IMR-90 (cell line): ENCODE measurements at regions not wholly inside any gene's neighbourhood (a gene's known extent, or its start where the extent isn't known, plus 50 kb on each side); places are given as distances from the start of the nearest gene placed in this dataset.

Source experiments
- ATAC-seq: fragments of 200-7000 bp; cut with Tn5 transposase; 2 replicates; pipeline ENCODE4 v1.9.1; 2020; ENCODE audit warnings: low read depth, mild to moderate bottlenecking, moderate library complexity
- BruUV-seq: library from RNA; stranded (reverse); fragments of 400-500 nt; replicated peaks from 2 replicates; lab custom pipeline; 2021; lab: Mats Ljungman, UMichigan
- CTCF ChIA-PET: fragments of 300-600 bp; formaldehyde crosslinking; extraction: SDS; loops from one replicate; lab custom pipeline; 2021; ENCODE audit warnings: antibody characterized with exemption; lab: Yijun Ruan, JAX
- POLR2A ChIA-PET: fragments of 300-600 bp; sonication (Branson Sonifier 250); formaldehyde crosslinking; loops from one replicate; lab custom pipeline; 2022; ENCODE audit warnings: antibody characterized with exemption; ENCODE audit not compliant: unreplicated experiment; lab: Charles Lee
- DNase-seq: peaks from one replicate; pipeline ENCODE4 v3.0.0; 2013
- H2AFZ ChIP-seq: replicated peaks from 2 replicates; pipeline ENCODE3; 2013; ENCODE audit warnings: low read length, mild to moderate bottlenecking; ENCODE audit not compliant: poor library complexity
- H2AK5ac ChIP-seq: 2 replicates; pipeline ENCODE4 v1.6.1; 2013; ENCODE audit warnings: low read depth, low read length, inconsistent platforms
- H2AK9ac ChIP-seq: replicated peaks from 2 replicates; pipeline ENCODE3; 2013; ENCODE audit warnings: mild to moderate bottlenecking, low read depth, low read length, moderate library complexity; ENCODE audit not compliant: poor library complexity
- H2BK120ac ChIP-seq: 2 replicates; pipeline ENCODE4 v1.6.1; 2013; ENCODE audit warnings: low read depth, low read length, inconsistent platforms
- H2BK15ac ChIP-seq: 3 replicates; pipeline ENCODE4 v1.6.1; 2013; ENCODE audit warnings: low read depth, low read length, inconsistent platforms
- H2BK20ac ChIP-seq: 2 replicates; pipeline ENCODE4 v1.6.1; 2013; ENCODE audit warnings: low read depth, mild to moderate bottlenecking, inconsistent platforms, low read length, moderate library complexity
- H2BK5ac ChIP-seq: 2 replicates; pipeline ENCODE4 v1.6.1; 2013; ENCODE audit warnings: mild to moderate bottlenecking, low read depth, low read length, inconsistent platforms; ENCODE audit not compliant: poor library complexity, severe bottlenecking
- H3K14ac ChIP-seq: replicated peaks from 2 replicates; pipeline ENCODE4 v1.6.1; 2013; ENCODE audit warnings: low read depth, low read length, inconsistent platforms
- H3K18ac ChIP-seq: 2 replicates; pipeline ENCODE4 v1.6.1; 2013; ENCODE audit warnings: low read depth, low read length, control low read depth
- H3K23ac ChIP-seq: 2 replicates; pipeline ENCODE4 v1.6.1; 2013; ENCODE audit warnings: low read depth, low read length, inconsistent platforms
- H3K27ac ChIP-seq: 2 replicates; pipeline ENCODE4 v1.5.1; 2013; ENCODE audit warnings: mild to moderate bottlenecking, control low read depth, low read length; ENCODE audit not compliant: insufficient read depth
- H3K27me3 ChIP-seq: 2 replicates; pipeline ENCODE4 v1.6.1; 2013; ENCODE audit warnings: low read length; ENCODE audit not compliant: control insufficient read depth, insufficient read depth
- H3K36me3 ChIP-seq: 2 replicates; pipeline ENCODE4 v1.6.1; 2013; ENCODE audit warnings: low read length, mixed read lengths; ENCODE audit not compliant: control insufficient read depth, insufficient read depth
- H3K4ac ChIP-seq: 2 replicates; pipeline ENCODE4 v1.6.1; 2013; ENCODE audit warnings: low read depth, low read length, inconsistent platforms
- H3K4me1 ChIP-seq: 2 replicates; pipeline ENCODE4 v1.6.1; 2013; ENCODE audit warnings: low read length, mixed read lengths; ENCODE audit not compliant: control insufficient read depth, insufficient read depth
- H3K4me2 ChIP-seq: 2 replicates; pipeline ENCODE4 v1.6.1; 2013; ENCODE audit warnings: low read depth, mild to moderate bottlenecking, control low read depth, low read length, moderate library complexity
- H3K4me3 ChIP-seq: 2 replicates; pipeline ENCODE4 v1.5.1; 2013; ENCODE audit warnings: low read depth, mild to moderate bottlenecking, control low read depth, low read length, moderate library complexity; ENCODE audit not compliant: insufficient read depth
- H3K56ac ChIP-seq: 2 replicates; pipeline ENCODE4 v1.6.1; 2013; ENCODE audit warnings: low read length, inconsistent platforms; ENCODE audit not compliant: insufficient read depth; ENCODE audit errors: extremely low read depth
- H3K79me1 ChIP-seq, 2 experiments: 2 replicates each; pipeline ENCODE4 v1.6.1; 2013; ENCODE audit warnings: low read length in 2 of 2, inconsistent platforms in 1 of 2, low read depth in 1 of 2
- H3K9ac ChIP-seq: 2 replicates; pipeline ENCODE4 v1.6.1; 2013; ENCODE audit warnings: low read depth, low read length, control low read depth
- H3K9me1 ChIP-seq: 2 replicates; pipeline ENCODE4 v1.6.1; 2013; ENCODE audit warnings: low read length, inconsistent platforms; ENCODE audit not compliant: insufficient read depth
- H3K9me3 ChIP-seq: 2 replicates; pipeline ENCODE4 v1.6.1; 2013; ENCODE audit warnings: low read length; ENCODE audit not compliant: control insufficient read depth, insufficient read depth
- H4K20me1 ChIP-seq: 2 replicates; pipeline ENCODE4 v1.6.1; 2013; ENCODE audit warnings: low read length, inconsistent platforms; ENCODE audit not compliant: insufficient read depth
- H4K5ac ChIP-seq: 2 replicates; pipeline ENCODE4 v1.6.1; 2013; ENCODE audit warnings: mild to moderate bottlenecking, low read depth, low read length, control low read depth
- H4K8ac ChIP-seq, 2 experiments: 2 replicates each; pipeline ENCODE4 v1.6.1; 2013; ENCODE audit warnings: low read depth in 2 of 2, low read length in 2 of 2, control low read depth in 1 of 2, inconsistent platforms in 1 of 2
- H4K91ac ChIP-seq: 2 replicates; pipeline ENCODE4 v1.6.1; 2013; ENCODE audit warnings: low read depth, low read length, inconsistent platforms; ENCODE audit not compliant: insufficient read depth
- BHLHE40 ChIP-seq: fragments of 150-350 bp; IDR thresholded peaks from 2 replicates; pipeline ENCODE4 v1.6.1; 2016; ENCODE audit warnings: mild to moderate bottlenecking, low read depth, low read length
- CEBPB ChIP-seq: IDR thresholded peaks from 2 replicates; pipeline ENCODE4 v1.6.1; 2012; ENCODE audit warnings: low read depth, low read length, improper control_type of control experiment
- WGBS, 2 experiments: methylation state at CpG; one replicate each; pipeline versions ENCODE4 v1.1.5 to v1.1.7; 2013; ENCODE audit warnings: missing lambda C conversion rate in 2 of 2; ENCODE audit not compliant: insufficient read length in 1 of 2; ENCODE audit errors: extremely low coverage in 2 of 2; 5-methylcytosine and 5-hydroxymethylcytosine counted together
- dilution Hi-C: fragments of 300-500 bp; cut with HindIII; formaldehyde crosslinking; loops from one replicate; pipeline ENCODE4 v1.14.3; 2018; ENCODE audit warnings: low sequenced_read_pairs; ENCODE audit not compliant: unreplicated experiment
- in situ Hi-C: fragments of 300-500 bp; cut with MboI; formaldehyde crosslinking; loops from 3 replicates; pipeline ENCODE4 v1.14.3; 2019; ENCODE audit warnings: low sequenced_read_pairs, inconsistent platforms, mixed read lengths
- intact Hi-C: fragments of 100-400 bp; cut with micrococcal nuclease; formaldehyde crosslinking; loops from 2 replicates; pipeline ENCODE4 v1.10.0; 2022
- TF ChIP-seq, protein P1 (sequence below): conservative IDR thresholded peaks from 2 replicates; pipeline ENCODE4 v1.5.1; 2012; ENCODE audit warnings: mild to moderate bottlenecking, low read depth, low read length, improper control_type of control experiment

DNA sequence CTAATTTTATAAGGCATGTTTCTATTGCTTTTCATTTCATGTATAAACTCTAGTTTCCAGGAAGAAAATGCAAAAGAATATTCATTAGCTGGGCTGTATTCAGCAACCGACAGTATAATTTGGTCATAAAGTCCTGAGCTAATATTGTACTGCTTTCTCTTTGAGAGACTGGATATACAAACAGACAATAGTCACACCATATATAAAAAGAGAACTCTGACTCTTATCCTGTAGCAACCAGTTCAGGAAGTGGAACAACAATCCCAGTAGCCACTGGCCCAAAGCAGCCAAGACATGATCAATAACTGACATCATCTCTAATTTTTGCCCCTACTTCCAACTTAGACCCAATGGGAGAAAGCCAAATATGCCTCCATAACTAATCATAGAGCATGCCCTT lies 160.8 kb downstream of the FSIP2 start (continued):
- TF ChIP-seq, protein P1, sequence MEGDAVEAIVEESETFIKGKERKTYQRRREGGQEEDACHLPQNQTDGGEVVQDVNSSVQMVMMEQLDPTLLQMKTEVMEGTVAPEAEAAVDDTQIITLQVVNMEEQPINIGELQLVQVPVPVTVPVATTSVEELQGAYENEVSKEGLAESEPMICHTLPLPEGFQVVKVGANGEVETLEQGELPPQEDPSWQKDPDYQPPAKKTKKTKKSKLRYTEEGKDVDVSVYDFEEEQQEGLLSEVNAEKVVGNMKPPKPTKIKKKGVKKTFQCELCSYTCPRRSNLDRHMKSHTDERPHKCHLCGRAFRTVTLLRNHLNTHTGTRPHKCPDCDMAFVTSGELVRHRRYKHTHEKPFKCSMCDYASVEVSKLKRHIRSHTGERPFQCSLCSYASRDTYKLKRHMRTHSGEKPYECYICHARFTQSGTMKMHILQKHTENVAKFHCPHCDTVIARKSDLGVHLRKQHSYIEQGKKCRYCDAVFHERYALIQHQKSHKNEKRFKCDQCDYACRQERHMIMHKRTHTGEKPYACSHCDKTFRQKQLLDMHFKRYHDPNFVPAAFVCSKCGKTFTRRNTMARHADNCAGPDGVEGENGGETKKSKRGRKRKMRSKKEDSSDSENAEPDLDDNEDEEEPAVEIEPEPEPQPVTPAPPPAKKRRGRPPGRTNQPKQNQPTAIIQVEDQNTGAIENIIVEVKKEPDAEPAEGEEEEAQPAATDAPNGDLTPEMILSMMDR = no peak

DNA sequence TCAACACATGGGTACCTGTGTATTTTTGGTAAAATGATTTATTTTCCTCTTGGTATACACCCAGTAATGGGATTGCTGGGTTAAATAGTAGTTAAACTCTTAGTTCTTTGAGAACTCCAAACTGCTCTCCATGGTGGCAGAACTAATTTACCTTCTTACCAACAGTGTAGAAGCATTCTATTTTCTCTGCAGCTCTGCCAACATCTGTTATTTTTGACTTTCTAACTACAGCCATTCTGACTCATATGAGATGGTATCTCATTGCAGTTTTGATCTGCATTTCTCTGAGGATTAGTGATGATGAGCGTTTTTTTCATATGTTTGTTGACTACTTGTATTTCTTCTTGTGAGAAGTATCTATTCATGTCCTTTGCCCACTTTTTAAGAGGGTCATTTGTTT lies 180.6 kb downstream of the FSIP2 start:
- H2AK9ac ChIP-seq = no peak overlapping the region
- no peak overlapping the region for H3K56ac ChIP-seq
- H3K4ac ChIP-seq = no peak overlapping the region
- no peak overlapping the region for H2AK5ac ChIP-seq
- TF ChIP-seq CEBPB (no peak), BHLHE40 (no peak)
- no peak for DNase-seq
- H3K9ac ChIP-seq = no peak overlapping the region
- no peak overlapping the region for H2BK120ac ChIP-seq
- H3K23ac ChIP-seq = no peak overlapping the region
- CTCF ChIA-PET = no interaction called here
- no peaks in the 10 kb centered on the region for H3K9me1 ChIP-seq
- dilution Hi-C loops = no loop called here
- H3K36me3 ChIP-seq = no peaks in the 10 kb centered on the region
- no peak overlapping the region for H3K4me2 ChIP-seq
- intact Hi-C loops = no loop called here
- ATAC-seq = no peak
- H3K4me1 ChIP-seq = no peaks in the 10 kb centered on the region
- no peak overlapping the region for H4K91ac ChIP-seq
- no peaks in the 10 kb centered on the region for H4K20me1 ChIP-seq
- no peak overlapping the region for H3K14ac ChIP-seq
- BruUV-seq = no TSS peak
- H4K5ac ChIP-seq = no peak overlapping the region
- H2BK20ac ChIP-seq = no peak overlapping the region
- no peaks in the 10 kb centered on the region for H3K27me3 ChIP-seq
- no peaks in the 10 kb centered on the region for H3K79me1 ChIP-seq
- H3K9me3 ChIP-seq = peaks cover 1% of the 10 kb centered on the region; the same call in 1 of the 2 replicates
- H3K27ac ChIP-seq = no peak overlapping the region
- H2AFZ ChIP-seq = no peak overlapping the region
- no peak overlapping the region for H3K4me3 ChIP-seq
- no peak overlapping the region for H2BK15ac ChIP-seq
- no peak overlapping the region for H2BK5ac ChIP-seq
- no peak overlapping the region for H3K18ac ChIP-seq
- in situ Hi-C loops = no loop called here
- no peak overlapping the region for H4K8ac ChIP-seq
- WGBS, 2 experiments = no CpG with 5 or more reads among the region's 1 CpG
- POLR2A ChIA-PET = no interaction called here
